ENCODE measurements at regions not wholly inside any gene's neighbourhood (a gene's known extent, or its start where the extent isn't known, plus 50 kb on each side); places are given as distances from the start of the nearest gene placed in this dataset.
"Not testable (repeated sequence)": the region's sequence is repeated elsewhere in the genome, so short reads cannot be mapped to it uniquely, and the experiment has no call there.

DNA sequence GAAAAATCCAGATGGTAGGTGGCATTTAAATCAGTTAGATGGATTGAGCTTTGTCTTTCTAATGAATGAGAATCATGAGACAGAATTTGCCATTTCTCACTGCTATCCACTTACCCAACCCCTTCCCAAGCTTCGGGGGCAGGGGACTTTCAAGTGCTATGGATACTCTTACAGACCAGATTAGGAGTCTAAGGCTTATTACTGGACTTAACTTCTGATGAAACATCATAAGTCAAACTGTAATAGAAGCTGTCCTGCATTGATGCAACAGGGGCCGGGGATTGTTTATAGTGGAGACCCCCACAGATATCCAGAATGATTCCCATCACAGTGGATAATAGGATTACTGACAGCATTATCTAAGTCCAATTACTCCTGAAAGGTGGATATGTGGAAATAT, 267.0 kb downstream of the NUF2 start:
- Histone ChIP-seq H3K9me3 (no peaks in the 10 kb centered on the region), H3K27ac (ENCODE audit: low read length) (no peak overlapping the region), H3K36me3 (ENCODE audit: control insufficient read depth in 2 of 2, extremely low read depth in 1 of 2, insufficient read depth in 1 of 2, low read length in 1 of 2) (no peaks in the 10 kb centered on the region), H3K4me1 (ENCODE audit: control insufficient read depth in 1 of 2, extremely low read depth in 1 of 2, insufficient read depth in 2 of 2, low read length in 2 of 2) (no peaks in the 10 kb centered on the region), H3K4me3 (ENCODE audit: control insufficient read depth in 1 of 2, extremely low read depth in 1 of 2, low read length in 1 of 2) (no peak overlapping the region), H3K27me3 (replicated peaks in 1 of 2; ENCODE audit: control insufficient read depth in 2 of 2, extremely low read depth in 1 of 2, insufficient read depth in 2 of 2, low read length in 1 of 2) (no peaks in the 10 kb centered on the region)
- Mint-ChIP-seq H3K4me3 (no peak overlapping the region), H3K36me3 (no peaks in the 10 kb centered on the region), H3K27me3 (no peaks in the 10 kb centered on the region), H3K27ac (no peak overlapping the region), H3K4me1 (no peaks in the 10 kb centered on the region), H3K9me3 (peaks cover 2 to 18% (median 12%) of the 10 kb centered on the region in 3 donors)
- ChIA-PET POLR2A (no interaction called here), CTCF (no interaction called here)
- ATAC-seq (replicated peaks in 1 of 4): no peak
- no peak for DNase-seq
- no CpG with 5 or more reads among the region's 2 CpGs for WGBS (ENCODE audit: insufficient coverage)

DNA sequence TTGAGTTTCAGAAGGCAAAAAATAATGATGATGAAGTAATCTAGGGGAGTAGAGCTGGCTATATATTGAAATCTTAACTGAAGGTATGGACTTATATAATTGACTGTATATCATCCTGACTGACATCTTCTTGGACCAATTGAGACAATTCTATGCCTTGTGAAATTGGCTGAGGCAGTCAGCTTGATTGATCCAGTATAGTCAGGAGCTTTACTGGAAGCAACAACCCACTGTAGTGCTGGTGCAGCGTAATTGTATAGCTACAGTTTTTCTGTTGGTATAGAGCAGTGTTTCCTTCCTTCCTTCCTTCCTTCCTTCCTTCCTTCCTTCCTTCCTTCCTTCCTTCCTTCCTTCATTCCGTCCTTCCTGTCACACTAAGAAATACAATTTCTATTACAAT, 268.0 kb downstream of the NUF2 start:
- H3K27me3 ChIP-seq (replicated peaks in 1 of 2; ENCODE audit: control insufficient read depth in 2 of 2, extremely low read depth in 1 of 2, insufficient read depth in 2 of 2, low read length in 1 of 2): no peaks in the 10 kb centered on the region
- POLR2A ChIA-PET: no interaction called here
- WGBS (ENCODE audit: insufficient coverage): no CpG with 5 or more reads among the region's 2 CpGs
- H3K4me1 ChIP-seq (ENCODE audit: control insufficient read depth in 1 of 2, extremely low read depth in 1 of 2, insufficient read depth in 2 of 2, low read length in 2 of 2): no peaks in the 10 kb centered on the region
- CTCF ChIA-PET: no interaction called here
- no peaks in the 10 kb centered on the region for H3K9me3 ChIP-seq
- H3K27me3 Mint-ChIP-seq: no peaks in the 10 kb centered on the region
- H3K9me3 Mint-ChIP-seq: peaks cover 2 to 15% (median 12%) of the 10 kb centered on the region in 3 donors
- no peaks in the 10 kb centered on the region for H3K36me3 ChIP-seq (ENCODE audit: control insufficient read depth in 2 of 2, extremely low read depth in 1 of 2, insufficient read depth in 1 of 2, low read length in 1 of 2)
- ATAC-seq (replicated peaks in 1 of 4) (no peak), DNase-seq (no peak)
- no peak overlapping the region for H3K27ac Mint-ChIP-seq
- H3K27ac ChIP-seq (ENCODE audit: low read length): no peak overlapping the region
- no peaks in the 10 kb centered on the region for H3K36me3 Mint-ChIP-seq
- no peak overlapping the region for H3K4me3 ChIP-seq (ENCODE audit: control insufficient read depth in 1 of 2, extremely low read depth in 1 of 2, low read length in 1 of 2)
- no peaks in the 10 kb centered on the region for H3K4me1 Mint-ChIP-seq
- no peak overlapping the region for H3K4me3 Mint-ChIP-seq

DNA sequence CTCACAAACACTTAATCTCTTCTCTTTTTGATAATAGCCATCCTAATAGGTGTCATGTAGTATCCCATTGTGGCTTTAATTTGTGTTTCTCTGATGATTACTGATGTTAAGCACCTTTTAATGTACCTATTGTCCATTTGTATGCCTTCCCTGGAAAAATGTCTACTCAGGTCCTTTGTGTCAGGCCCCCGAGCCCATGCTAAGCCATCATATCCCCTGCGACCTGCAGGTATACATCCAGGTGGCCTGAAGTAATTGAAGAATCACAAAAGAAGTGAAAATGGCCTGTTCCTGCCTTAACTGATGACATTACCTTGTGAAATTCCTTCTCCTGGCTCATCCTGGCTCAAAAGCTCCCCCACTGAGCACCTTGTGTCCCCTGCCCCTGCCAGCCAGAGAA, 269.4 kb downstream of the NUF2 start:
- peaks cover 2 to 15% (median 12%) of the 10 kb centered on the region in 3 donors for H3K9me3 Mint-ChIP-seq
- H3K27ac Mint-ChIP-seq; ATAC-seq (replicated peaks in 1 of 4); H3K27me3 Mint-ChIP-seq; H3K4me3 Mint-ChIP-seq; H3K27ac ChIP-seq (ENCODE audit: low read length); H3K4me1 ChIP-seq (ENCODE audit: control insufficient read depth in 1 of 2, extremely low read depth in 1 of 2, insufficient read depth in 2 of 2, low read length in 2 of 2); H3K36me3 Mint-ChIP-seq; CTCF ChIA-PET; H3K36me3 ChIP-seq (ENCODE audit: control insufficient read depth in 2 of 2, extremely low read depth in 1 of 2, insufficient read depth in 1 of 2, low read length in 1 of 2); DNase-seq; H3K27me3 ChIP-seq (replicated peaks in 1 of 2; ENCODE audit: control insufficient read depth in 2 of 2, extremely low read depth in 1 of 2, insufficient read depth in 2 of 2, low read length in 1 of 2); H3K4me3 ChIP-seq (ENCODE audit: control insufficient read depth in 1 of 2, extremely low read depth in 1 of 2, low read length in 1 of 2); H3K9me3 ChIP-seq; H3K4me1 Mint-ChIP-seq; POLR2A ChIA-PET: not testable (repeated sequence)
- WGBS (ENCODE audit: insufficient coverage): 65% methylated on average over 2 of the region's 2 CpGs

DNA sequence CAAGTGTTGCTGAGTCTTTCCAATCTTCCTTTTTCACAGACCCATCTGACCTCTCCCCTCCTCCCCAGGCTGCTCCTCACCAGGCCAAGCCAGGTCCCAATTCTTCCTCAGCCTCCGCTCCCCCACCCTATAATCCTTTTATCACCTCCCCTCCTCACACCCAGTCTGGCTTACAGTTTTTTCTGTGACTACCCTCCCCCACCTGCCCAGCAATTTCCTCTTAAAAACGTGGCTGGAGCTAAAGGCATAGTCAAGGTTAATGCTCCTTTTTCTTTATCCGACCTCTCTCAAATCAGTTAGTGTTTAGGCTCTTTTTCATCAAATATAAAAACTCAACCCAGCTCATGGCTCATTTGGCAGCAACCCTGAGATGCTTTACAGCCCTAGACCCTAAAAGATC, 270.9 kb downstream of the NUF2 start:
- DNase-seq; CTCF ChIA-PET; H3K4me3 Mint-ChIP-seq; H3K36me3 Mint-ChIP-seq; POLR2A ChIA-PET; H3K27ac ChIP-seq (ENCODE audit: low read length); H3K27ac Mint-ChIP-seq; H3K36me3 ChIP-seq (ENCODE audit: control insufficient read depth in 2 of 2, extremely low read depth in 1 of 2, insufficient read depth in 1 of 2, low read length in 1 of 2); H3K4me3 ChIP-seq (ENCODE audit: control insufficient read depth in 1 of 2, extremely low read depth in 1 of 2, low read length in 1 of 2); H3K9me3 ChIP-seq; H3K4me1 Mint-ChIP-seq; ATAC-seq (replicated peaks in 1 of 4); H3K27me3 ChIP-seq (replicated peaks in 1 of 2; ENCODE audit: control insufficient read depth in 2 of 2, extremely low read depth in 1 of 2, insufficient read depth in 2 of 2, low read length in 1 of 2); H3K27me3 Mint-ChIP-seq; H3K4me1 ChIP-seq (ENCODE audit: control insufficient read depth in 1 of 2, extremely low read depth in 1 of 2, insufficient read depth in 2 of 2, low read length in 2 of 2): not testable (repeated sequence)
- H3K9me3 Mint-ChIP-seq: peaks cover 2 to 21% (median 19%) of the 10 kb centered on the region in 3 donors
- 14% methylated on average over 1 of the region's 3 CpGs for WGBS (ENCODE audit: insufficient coverage)

- H3K4me1 Mint-ChIP-seq; H3K27me3 Mint-ChIP-seq; CTCF ChIA-PET; ATAC-seq (replicated peaks in 1 of 4); H3K27me3 ChIP-seq (replicated peaks in 1 of 2; ENCODE audit: control insufficient read depth in 2 of 2, extremely low read depth in 1 of 2, insufficient read depth in 2 of 2, low read length in 1 of 2); POLR2A ChIA-PET; H3K27ac ChIP-seq (ENCODE audit: low read length); H3K9me3 ChIP-seq; H3K4me3 ChIP-seq (ENCODE audit: control insufficient read depth in 1 of 2, extremely low read depth in 1 of 2, low read length in 1 of 2); H3K4me1 ChIP-seq (ENCODE audit: control insufficient read depth in 1 of 2, extremely low read depth in 1 of 2, insufficient read depth in 2 of 2, low read length in 2 of 2); DNase-seq; H3K27ac Mint-ChIP-seq; H3K36me3 ChIP-seq (ENCODE audit: control insufficient read depth in 2 of 2, extremely low read depth in 1 of 2, insufficient read depth in 1 of 2, low read length in 1 of 2); H3K4me3 Mint-ChIP-seq; H3K36me3 Mint-ChIP-seq: not testable (repeated sequence)
- WGBS (ENCODE audit: insufficient coverage): 40% methylated on average over 1 of the region's 3 CpGs
- H3K9me3 Mint-ChIP-seq: peaks cover 7 to 24% (median 21%) of the 10 kb centered on the region in 3 donors
Observed at GRCh38 chr1:163596106-163596505, 274.4 kb downstream of the NUF2 start.

DNA sequence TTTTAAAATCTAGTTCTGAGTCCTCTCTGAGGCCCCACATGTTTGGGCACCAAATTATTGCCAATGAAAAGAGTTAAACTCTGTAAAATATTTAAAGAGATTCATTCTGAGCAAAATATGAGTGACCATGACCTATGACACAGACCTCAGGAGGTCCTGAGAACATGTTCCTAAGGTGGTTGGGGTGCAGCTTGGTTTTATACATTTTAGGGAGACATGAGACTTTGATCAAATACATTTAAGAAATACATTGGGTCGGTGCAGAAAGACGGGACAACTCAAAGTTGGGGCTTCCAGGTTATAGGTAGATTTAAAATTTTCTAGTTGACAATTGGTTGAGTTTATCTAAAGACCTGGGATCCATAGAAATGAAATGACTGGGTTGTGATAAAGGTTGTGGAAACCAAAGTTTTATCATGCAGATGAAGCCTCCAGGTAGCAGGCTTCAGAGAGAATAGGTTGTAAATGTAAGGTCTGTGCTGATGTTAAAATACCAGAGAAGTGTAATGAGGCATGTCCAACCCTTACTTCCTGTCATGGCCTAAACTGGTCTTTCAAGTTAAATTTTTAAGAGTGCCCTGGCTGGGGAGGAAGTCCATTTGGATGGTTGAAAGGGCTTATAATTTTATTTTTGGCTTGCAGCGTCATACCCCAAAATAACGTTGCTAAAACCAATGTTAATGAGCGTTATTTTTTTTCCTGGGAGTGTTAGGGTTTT, 274.9 kb downstream of the NUF2 start:
- no peaks in the 10 kb centered on the region for H3K4me1 Mint-ChIP-seq
- no peaks in the 10 kb centered on the region for H3K9me3 ChIP-seq
- H3K27me3 ChIP-seq (replicated peaks in 1 of 2; ENCODE audit: control insufficient read depth in 2 of 2, extremely low read depth in 1 of 2, insufficient read depth in 2 of 2, low read length in 1 of 2): no peaks in the 10 kb centered on the region
- no peaks in the 10 kb centered on the region for H3K36me3 Mint-ChIP-seq
- ChIA-PET CTCF (no interaction called here), POLR2A (no interaction called here)
- no peaks in the 10 kb centered on the region for H3K27me3 Mint-ChIP-seq
- WGBS (ENCODE audit: insufficient coverage): 71% methylated on average over 2 of the region's 5 CpGs
- H3K4me3 ChIP-seq (ENCODE audit: control insufficient read depth in 1 of 2, extremely low read depth in 1 of 2, low read length in 1 of 2): no peak overlapping the region
- H3K9me3 Mint-ChIP-seq: peaks cover 7 to 22% (median 17%) of the 10 kb centered on the region in 3 donors
- H3K36me3 ChIP-seq (ENCODE audit: control insufficient read depth in 2 of 2, extremely low read depth in 1 of 2, insufficient read depth in 1 of 2, low read length in 1 of 2): no peaks in the 10 kb centered on the region
- no peak overlapping the region for H3K4me3 Mint-ChIP-seq
- H3K27ac ChIP-seq (ENCODE audit: low read length): no peak overlapping the region
- ATAC-seq (replicated peaks in 1 of 4): no peak
- H3K27ac Mint-ChIP-seq: no peak overlapping the region
- no peaks in the 10 kb centered on the region for H3K4me1 ChIP-seq (ENCODE audit: control insufficient read depth in 1 of 2, extremely low read depth in 1 of 2, insufficient read depth in 2 of 2, low read length in 2 of 2)
- DNase-seq: no peak

GRCh38 chr1:163604321-163604720, 282.6 kb downstream of the NUF2 start:
- H3K4me1 ChIP-seq (ENCODE audit: control insufficient read depth in 1 of 2, extremely low read depth in 1 of 2, insufficient read depth in 2 of 2, low read length in 2 of 2): no peaks in the 10 kb centered on the region
- no CpG with 5 or more reads among the region's 6 CpGs for WGBS (ENCODE audit: insufficient coverage)
- Mint-ChIP-seq H3K27ac (no peak overlapping the region), H3K9me3 (peaks cover 0 to 12% (median 7%) of the 10 kb centered on the region in 3 donors), H3K4me3 (no peak overlapping the region), H3K27me3 (no peaks in the 10 kb centered on the region), H3K4me1 (no peaks in the 10 kb centered on the region), H3K36me3 (no peaks in the 10 kb centered on the region)
- H3K36me3 ChIP-seq (ENCODE audit: control insufficient read depth in 2 of 2, extremely low read depth in 1 of 2, insufficient read depth in 1 of 2, low read length in 1 of 2): no peaks in the 10 kb centered on the region
- H3K9me3 ChIP-seq: no peaks in the 10 kb centered on the region
- ChIA-PET CTCF (no interaction called here), POLR2A (no interaction called here)
- H3K4me3 ChIP-seq (ENCODE audit: control insufficient read depth in 1 of 2, extremely low read depth in 1 of 2, low read length in 1 of 2): no peak overlapping the region
- DNase-seq: no peak
- no peak for ATAC-seq (replicated peaks in 1 of 4)
- H3K27ac ChIP-seq (ENCODE audit: low read length): no peak overlapping the region
- H3K27me3 ChIP-seq (replicated peaks in 1 of 2; ENCODE audit: control insufficient read depth in 2 of 2, extremely low read depth in 1 of 2, insufficient read depth in 2 of 2, low read length in 1 of 2): no peaks in the 10 kb centered on the region
